H1 (cell line): ENCODE measurements at regions not wholly inside any gene's neighbourhood (a gene's known extent, or its start where the extent isn't known, plus 50 kb on each side); places are given as distances from the start of the nearest gene placed in this dataset.

Source experiments
- CTCF ChIA-PET: fragments of 300-600 bp; sonication (Branson Sonifier 250); formaldehyde crosslinking; loops from one replicate; lab custom pipeline; 2021; ENCODE audit not compliant: partially characterized antibody; lab: Charles Lee
- POLR2A ChIA-PET: fragments of 300-600 bp; sonication (Branson Sonifier 250); formaldehyde crosslinking; loops from one replicate; lab custom pipeline; 2021; ENCODE audit warnings: inconsistent platforms; ENCODE audit not compliant: partially characterized antibody; lab: Charles Lee
- DNase-seq, 2 experiments: peaks; one replicate each; pipeline versions ENCODE4 v3.0.0 to v3.0.0-alpha.2; 2010 to 2022; ENCODE audit warnings: low spot score in 2 of 2, low read depth in 1 of 2, mixed read lengths in 1 of 2
- FAIRE-seq: peaks from 2 replicates; lab custom pipeline; 2011; peaks lifted over from hg19 to GRCh38; lab: Jason Lieb, UNC
- H2AFZ ChIP-seq: 2 replicates; pipeline ENCODE4 v1.8.1; 2012; ENCODE audit warnings: low read length, inconsistent platforms
- H2AK5ac ChIP-seq: 2 replicates; pipeline ENCODE4 v1.6.1; 2013; ENCODE audit warnings: low read depth, low read length
- H2BK120ac ChIP-seq: replicated peaks from 2 replicates; pipeline ENCODE3; 2013; ENCODE audit warnings: low read depth, low read length, inconsistent platforms
- H2BK12ac ChIP-seq: 2 replicates; pipeline ENCODE4 v1.6.1; 2013; ENCODE audit warnings: low read depth, low read length
- H2BK15ac ChIP-seq: 2 replicates; pipeline ENCODE4 v1.6.1; 2013; ENCODE audit warnings: low read length
- H2BK20ac ChIP-seq: 2 replicates; pipeline ENCODE4 v1.6.1; 2013; ENCODE audit warnings: low read length
- H2BK5ac ChIP-seq: 2 replicates; pipeline ENCODE4 v1.6.1; 2013; ENCODE audit warnings: low read depth, low read length
- H3K14ac ChIP-seq: 2 replicates; pipeline ENCODE4 v1.6.1; 2013; ENCODE audit warnings: inconsistent platforms; ENCODE audit not compliant: insufficient read length
- H3K18ac ChIP-seq: 2 replicates; pipeline ENCODE4 v1.6.1; 2013; ENCODE audit warnings: low read length; ENCODE audit errors: extremely low read depth
- H3K23ac ChIP-seq: 2 replicates; pipeline ENCODE4 v1.6.1; 2013; ENCODE audit warnings: inconsistent platforms; ENCODE audit not compliant: insufficient read length
- H3K23me2 ChIP-seq: 2 replicates; pipeline ENCODE4 v1.6.1; 2013; ENCODE audit warnings: low read depth, low read length
- H3K27ac ChIP-seq: 2 replicates; pipeline ENCODE4 v1.6.1; 2011; ENCODE audit warnings: low read depth, low read length, inconsistent platforms
- H3K27me3 ChIP-seq, 4 experiments: replicated peaks in 1 of 4; 1 replicate in 1 of 4; 2 replicates in 3 of 4; pipeline versions ENCODE4 v1.6.1 to v1.8.1; 2011 to 2013; ENCODE audit warnings: low read length in 3 of 4, mild to moderate bottlenecking in 3 of 4, inconsistent platforms in 2 of 4, mixed read lengths in 2 of 4, moderate library complexity in 1 of 4; ENCODE audit not compliant: control insufficient read depth in 3 of 4, insufficient read depth in 3 of 4; ENCODE audit errors: extremely low read depth in 1 of 4
- H3K36me3 ChIP-seq, 4 experiments: 2 replicates each; pipeline versions ENCODE4 v1.6.1 to v1.8.1; 2011 to 2013; ENCODE audit warnings: mild to moderate bottlenecking in 4 of 4, low read length in 3 of 4, moderate library complexity in 2 of 4, control low read depth in 1 of 4, inconsistent platforms in 1 of 4; ENCODE audit not compliant: insufficient read depth in 4 of 4, control insufficient read depth in 2 of 4
- H3K4ac ChIP-seq: replicated peaks from 2 replicates; pipeline ENCODE3; 2013; ENCODE audit warnings: low read length, low read depth, mixed read lengths, inconsistent platforms; ENCODE audit not compliant: insufficient read length
- H3K4me1 ChIP-seq, 4 experiments: replicated peaks in 1 of 4; 1 replicate in 1 of 4; 2 replicates in 3 of 4; pipeline versions ENCODE4 v1.6.1 to v1.8.1; 2011 to 2013; ENCODE audit warnings: low read length in 3 of 4, inconsistent platforms in 2 of 4, mixed read lengths in 1 of 4; ENCODE audit not compliant: insufficient read depth in 4 of 4, control insufficient read depth in 3 of 4
- H3K4me2 ChIP-seq, 2 experiments: 2 replicates each; pipeline versions ENCODE4 v1.6.1 to v1.8.1; 2011 to 2013; ENCODE audit warnings: low read depth in 2 of 2, low read length in 2 of 2, control low read depth in 1 of 2, inconsistent platforms in 1 of 2, mild to moderate bottlenecking in 1 of 2; ENCODE audit not compliant: insufficient read depth in 1 of 2
- H3K4me3 ChIP-seq, 4 experiments: fragments of 200-600, 300-600 bp in 1 of 4; sonication (generic), shearing (Covaris generic), sonication (Bioruptor Twin) in 1 of 4; 2 replicates each; pipeline versions ENCODE4 v1.5.1 to v1.8.1; 2011 to 2016; ENCODE audit warnings: low read length in 4 of 4, low read depth in 3 of 4, control low read depth in 2 of 4, inconsistent platforms in 2 of 4, mild to moderate bottlenecking in 2 of 4, mixed read lengths in 1 of 4, moderate library complexity in 1 of 4; ENCODE audit not compliant: insufficient read depth in 2 of 4; ENCODE audit errors: extremely low read depth in 1 of 4
- H3K56ac ChIP-seq: replicated peaks from 2 replicates; pipeline ENCODE3; 2013; ENCODE audit warnings: low read depth, mild to moderate bottlenecking, mixed read lengths, low read length, inconsistent platforms; ENCODE audit not compliant: insufficient read length
- H3K79me1 ChIP-seq: 2 replicates; pipeline ENCODE4 v1.6.1; 2013; ENCODE audit warnings: low read depth, low read length, control low read depth
- H3K79me2 ChIP-seq, 2 experiments: 2 replicates each; pipeline versions ENCODE4 v1.6.1 to v1.8.1; 2012 to 2013; ENCODE audit warnings: low read length in 2 of 2, mild to moderate bottlenecking in 2 of 2, inconsistent platforms in 1 of 2; ENCODE audit not compliant: insufficient read depth in 2 of 2, control insufficient read depth in 1 of 2
- H3K9ac ChIP-seq, 4 experiments: replicated peaks in 1 of 4; 1 replicate in 1 of 4; 2 replicates in 3 of 4; pipeline versions ENCODE4 v1.6.1 to v1.8.1; 2011 to 2013; ENCODE audit warnings: low read depth in 3 of 4, low read length in 3 of 4, control low read depth in 2 of 4, mild to moderate bottlenecking in 2 of 4, moderate library complexity in 2 of 4, inconsistent platforms in 1 of 4; ENCODE audit errors: extremely low read depth in 1 of 4
- H3K9me3 ChIP-seq, 2 experiments: 2 replicates each; pipeline versions ENCODE4 v1.6.1 to v1.8.1; 2012 to 2013; ENCODE audit warnings: mild to moderate bottlenecking in 2 of 2, moderate library complexity in 2 of 2, control low read depth in 1 of 2, inconsistent platforms in 1 of 2, low read depth in 1 of 2, low read length in 1 of 2, mixed read lengths in 1 of 2; ENCODE audit not compliant: insufficient read depth in 2 of 2
- H4K20me1 ChIP-seq, 2 experiments: replicated peaks in 1 of 2; 2 replicates each; pipeline versions ENCODE3 to v1.8.1; 2011 to 2013; ENCODE audit warnings: inconsistent platforms in 2 of 2, low read length in 2 of 2, mild to moderate bottlenecking in 1 of 2; ENCODE audit not compliant: insufficient read depth in 2 of 2, control insufficient read depth in 1 of 2
- H4K5ac ChIP-seq: 2 replicates; pipeline ENCODE4 v1.6.1; 2013; ENCODE audit warnings: low read length, low read depth, mixed read lengths, inconsistent platforms; ENCODE audit not compliant: insufficient read length
- H4K8ac ChIP-seq: 2 replicates; pipeline ENCODE4 v1.8.0; 2013; ENCODE audit warnings: mild to moderate bottlenecking, moderate library complexity, low read length, inconsistent platforms; ENCODE audit not compliant: insufficient read depth; ENCODE audit errors: extremely low read depth
- H4K91ac ChIP-seq: replicated peaks from 2 replicates; pipeline ENCODE3; 2013; ENCODE audit warnings: low read length, mixed read lengths, inconsistent platforms; ENCODE audit not compliant: insufficient read length
- CBX8 ChIP-seq: fragments of 300-800, 300-1000 bp; sonication (generic); IDR thresholded peaks from 2 replicates; pipeline ENCODE4 v1.7.1; 2016; ENCODE audit warnings: low read depth, low read length, borderline replicate concordance
- CTBP2 ChIP-seq: IDR thresholded peaks from 2 replicates; pipeline ENCODE4 v1.7.0; 2011; ENCODE audit warnings: borderline replicate concordance, mild to moderate bottlenecking, moderate library complexity, mixed read lengths, low read length; ENCODE audit not compliant: insufficient read depth, insufficient read length
- EP300 ChIP-seq, 2 experiments: IDR thresholded peaks; 1 replicate in 1 of 2; 2 replicates in 1 of 2; pipeline ENCODE4 v1.6.1; 2011 to 2012; ENCODE audit warnings: low read depth in 2 of 2, low read length in 2 of 2, mild to moderate bottlenecking in 2 of 2, borderline replicate concordance in 1 of 2, inconsistent platforms in 1 of 2, moderate library complexity in 1 of 2
- GABPA ChIP-seq: IDR thresholded peaks from 2 replicates; pipeline ENCODE4 v1.6.1; 2011; ENCODE audit warnings: mild to moderate bottlenecking, low read length, moderate library complexity, borderline replicate concordance; ENCODE audit not compliant: insufficient read depth
- GTF2F1 ChIP-seq: IDR thresholded peaks from 2 replicates; pipeline ENCODE4 v1.6.1; 2012; ENCODE audit warnings: low read depth, low read length, improper control_type of control experiment, borderline replicate concordance
- JUN ChIP-seq: IDR thresholded peaks from 2 replicates; pipeline ENCODE4 v1.6.1; 2011; ENCODE audit warnings: low read depth, mild to moderate bottlenecking, improper control_type of control experiment, low read length
- PHF8 ChIP-seq: fragments of 200-600 bp; sonication (generic); conservative IDR thresholded peaks from 2 replicates; pipeline ENCODE4 v1.7.1; 2012; ENCODE audit warnings: low read depth, mild to moderate bottlenecking, inconsistent platforms, low read length, moderate library complexity
- RBBP5 ChIP-seq: IDR thresholded peaks from 2 replicates; pipeline ENCODE4 v1.7.1; 2012; ENCODE audit warnings: low read depth, mild to moderate bottlenecking, inconsistent platforms, low read length, moderate library complexity, borderline replicate concordance
- SIN3A ChIP-seq, 2 experiments: IDR thresholded peaks in 1 of 2; conservative IDR thresholded peaks in 1 of 2; 2 replicates each; pipeline ENCODE4 v1.6.1; 2011 to 2012; ENCODE audit warnings: low read length in 2 of 2, improper control_type of control experiment in 1 of 2, low read depth in 1 of 2, mild to moderate bottlenecking in 1 of 2
- SP1 ChIP-seq: IDR thresholded peaks from 2 replicates; pipeline ENCODE4 v1.6.1; 2011; ENCODE audit warnings: low read depth, low read length
- TBP ChIP-seq: IDR thresholded peaks from 2 replicates; pipeline ENCODE4 v1.6.1; 2011; ENCODE audit warnings: low read depth, low read length, improper control_type of control experiment
- TCF12 ChIP-seq: IDR thresholded peaks from 2 replicates; pipeline ENCODE4 v1.6.1; 2011; ENCODE audit warnings: low read depth, mild to moderate bottlenecking, low read length
- ZNF274 ChIP-seq: IDR thresholded peaks from 2 replicates; pipeline ENCODE4 v1.7.0; 2012; ENCODE audit warnings: low read length, borderline replicate concordance; ENCODE audit errors: extremely low read depth
- WGBS, 2 experiments: shearing (Covaris generic) in 1 of 2; methylation state at CpG; one replicate each; pipeline versions ENCODE4 v1.1.6 to v1.1.7; 2013 to 2015; ENCODE audit warnings: low lambda C conversion rate in 2 of 2, mixed read lengths in 2 of 2, inconsistent platforms in 1 of 2, low coverage in 1 of 2, missing lambda C conversion rate in 1 of 2; ENCODE audit not compliant: insufficient replicate concordance in 2 of 2, insufficient coverage in 1 of 2, insufficient read length in 1 of 2; ENCODE audit errors: extremely low coverage in 1 of 2, missing lambda C conversion rate in 1 of 2; 5-methylcytosine and 5-hydroxymethylcytosine counted together

DNA sequence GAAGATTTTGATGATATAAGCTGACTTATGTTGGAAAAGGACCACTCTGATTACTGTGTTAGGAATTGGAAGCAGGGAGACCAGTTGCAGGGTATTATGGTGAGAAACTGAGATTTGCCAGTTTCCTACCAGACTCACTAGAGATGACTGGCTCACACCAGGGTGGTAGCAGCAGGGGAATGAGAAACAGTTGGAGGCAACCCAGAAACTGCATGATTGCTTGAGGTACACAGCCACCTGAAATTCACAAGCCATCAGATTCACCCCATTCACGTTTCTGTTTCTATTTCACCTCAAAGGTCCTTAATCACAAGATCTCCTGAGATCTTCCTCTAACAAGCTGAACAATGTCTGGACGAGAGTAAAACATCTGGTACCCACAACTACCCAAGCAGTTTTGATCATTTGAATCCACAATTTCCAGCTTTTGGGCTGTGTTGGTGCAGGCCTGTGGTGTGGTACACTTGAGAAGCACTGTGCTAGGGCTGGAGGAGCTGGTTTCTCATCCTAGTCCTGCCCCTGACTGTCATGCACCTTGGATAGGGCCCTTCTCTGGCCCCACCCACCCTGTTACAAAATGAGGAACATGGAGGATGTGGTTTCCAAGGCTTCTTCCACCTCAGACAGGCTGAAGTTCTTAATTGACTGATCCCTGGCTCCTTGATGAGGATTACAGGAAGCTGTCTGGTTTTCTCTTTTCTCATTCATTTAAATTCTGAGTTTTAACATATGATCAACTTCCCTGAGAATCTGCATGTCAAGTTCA lies 233.4 kb downstream of the INSC start:
- no peak overlapping the region for H3K14ac ChIP-seq
- H3K23me2 ChIP-seq, result no peaks in the 10 kb centered on the region
- no peak overlapping the region for H3K9ac ChIP-seq
- H3K79me2 ChIP-seq, result no peaks in the 10 kb centered on the region
- H3K56ac ChIP-seq, result no peak overlapping the region
- H3K4me2 ChIP-seq, result no peak overlapping the region
- H3K4me1 ChIP-seq, result no peaks in the 10 kb centered on the region
- H3K27me3 ChIP-seq, result peaks cover 0 to 1% (median 0%) of the 10 kb centered on the region in 4 experiments; a peak in 1 of 7 replicates
- no peak overlapping the region for H2BK5ac ChIP-seq
- H2AK5ac ChIP-seq, result no peak overlapping the region
- H4K5ac ChIP-seq, result no peak overlapping the region
- H3K9me3 ChIP-seq, result no peaks in the 10 kb centered on the region
- no peak overlapping the region for H4K91ac ChIP-seq
- ChIA-PET POLR2A (no interaction called here), CTCF (interaction anchor here (0.6 to 1.1 kb wide), 5 partner anchors 10 to 150 kb away, joined by 3 to 4 read pairs (median 3); no protein-coding TSS in a partner anchor)
- FAIRE-seq (no peak), DNase-seq (no peak)
- no peak overlapping the region for H2AFZ ChIP-seq
- H3K27ac ChIP-seq, result no peak overlapping the region
- no peak overlapping the region for H3K23ac ChIP-seq
- H2BK12ac ChIP-seq, result no peak overlapping the region
- H4K20me1 ChIP-seq, result no peaks in the 10 kb centered on the region
- H3K36me3 ChIP-seq, result no peaks in the 10 kb centered on the region
- H2BK15ac ChIP-seq, result no peak overlapping the region
- H3K18ac ChIP-seq, result no peak overlapping the region
- 94% methylated on average over 2 of the region's 2 CpGs; no CpG with 5 or more reads in 1 of the 2 experiments for WGBS, 2 experiments
- H2BK120ac ChIP-seq, result no peak overlapping the region
- H3K4me3 ChIP-seq, result no peak overlapping the region
- no peak overlapping the region for H3K4ac ChIP-seq
- no peaks in the 10 kb centered on the region for H3K79me1 ChIP-seq
- H4K8ac ChIP-seq, result no peak overlapping the region
- no peak overlapping the region for H2BK20ac ChIP-seq
- TF ChIP-seq GTF2F1 (no peak), JUN (no peak), RBBP5 (no peak), SIN3A (conservative IDR thresholded peaks at IDR 0.05 in 1 of 2, IDR thresholded peaks at IDR 0.05 in 1 of 2; ENCODE audit: low read depth in 1 of 2, low read length in 2 of 2) (no peak), TBP (no peak), CBX8 (no peak), CTBP2 (no peak), GABPA (no peak), TCF12 (no peak), EP300 (IDR thresholded peaks at IDR 0.05; ENCODE audit: borderline replicate concordance in 1 of 2, low read depth in 2 of 2, low read length in 2 of 2) (no peak), PHF8 (no peak), SP1 (no peak), ZNF274 (no peak)
